GM21576 (cell line): ENCODE measurements at regions not wholly inside any gene's neighbourhood (a gene's known extent, or its start where the extent isn't known, plus 50 kb on each side); places are given as distances from the start of the nearest gene placed in this dataset.
"Not testable (repeated sequence)": the region's sequence is repeated elsewhere in the genome, so short reads cannot be mapped to it uniquely, and the experiment has no call there.

Experiments used
- ATAC-seq: cut with Tn5 transposase; IDR thresholded peaks from one replicate; pipeline ENCODE4 v1.9.1; 2021; ENCODE audit warnings: mild to moderate bottlenecking, moderate library complexity; ENCODE audit not compliant: unreplicated experiment

DNA sequence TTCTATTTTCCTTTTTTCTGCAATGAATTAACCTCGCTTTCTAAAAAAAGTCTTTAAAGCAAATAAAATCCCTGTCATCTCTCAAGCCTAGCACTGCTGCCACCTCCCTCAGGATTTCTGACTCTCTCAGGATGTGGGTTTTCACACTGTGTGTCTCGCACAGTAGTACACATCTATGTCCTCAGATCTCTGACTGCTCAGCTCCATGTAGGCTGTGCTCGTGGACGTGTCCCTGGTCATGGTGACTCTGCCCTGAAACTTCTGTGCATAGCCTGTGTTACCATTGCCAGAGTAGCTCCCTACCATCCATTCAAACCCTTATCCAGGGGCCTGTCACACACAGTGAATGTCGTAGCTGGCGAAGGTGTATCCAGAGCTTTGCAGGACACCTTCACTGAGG is 619.3 kb downstream of the TMEM121 start:
- ATAC-seq: not testable (repeated sequence)

DNA sequence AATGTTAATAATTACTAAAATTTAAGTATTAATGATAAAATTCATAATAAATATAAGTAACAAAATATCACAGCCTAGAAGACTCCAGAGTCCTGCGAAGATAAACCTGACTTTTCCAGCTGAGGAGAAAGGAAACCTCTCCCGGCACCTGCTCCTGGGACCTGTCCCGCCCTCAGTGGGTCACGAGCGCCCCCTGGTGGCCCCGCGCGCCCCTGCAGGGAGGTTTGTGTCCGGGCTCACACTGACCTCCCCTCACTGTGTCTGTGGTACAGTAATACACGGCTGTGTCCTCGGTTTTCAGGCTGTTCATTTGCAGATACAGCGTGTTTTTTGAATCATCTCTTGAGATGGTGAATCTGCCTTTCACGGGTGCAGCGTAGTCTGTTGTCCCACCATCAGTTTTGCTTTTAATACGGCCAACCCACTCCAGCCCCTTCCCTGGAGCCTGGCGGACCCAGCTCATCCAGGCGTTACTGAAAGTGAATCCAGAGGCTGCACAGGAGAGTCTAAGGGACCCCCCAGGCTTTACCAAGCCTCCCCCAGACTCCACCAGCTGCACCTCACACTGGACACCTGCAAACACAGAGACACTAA is 627.1 kb downstream of the TMEM121 start:
- not testable (repeated sequence) for ATAC-seq

DNA sequence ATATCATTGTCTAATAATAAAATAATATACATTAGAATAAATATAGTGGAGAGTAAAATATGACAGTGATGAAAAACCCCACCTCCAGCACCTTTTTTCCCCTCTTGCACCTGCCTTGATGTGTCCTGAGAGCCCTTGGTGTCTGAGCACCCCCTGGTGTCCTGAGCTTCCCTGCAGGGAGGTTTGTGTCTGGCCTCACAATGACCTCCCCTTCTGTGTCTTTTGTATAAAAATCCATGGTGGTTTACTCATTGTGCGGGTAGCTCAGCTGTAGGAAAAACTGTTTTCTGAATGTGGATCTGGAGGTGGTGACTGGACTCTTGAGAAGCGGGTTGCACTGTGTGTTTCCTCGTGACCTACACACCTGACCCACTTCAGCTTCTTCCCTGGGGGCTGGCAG is 636.9 kb downstream of the TMEM121 start:
- ATAC-seq: no peak

DNA sequence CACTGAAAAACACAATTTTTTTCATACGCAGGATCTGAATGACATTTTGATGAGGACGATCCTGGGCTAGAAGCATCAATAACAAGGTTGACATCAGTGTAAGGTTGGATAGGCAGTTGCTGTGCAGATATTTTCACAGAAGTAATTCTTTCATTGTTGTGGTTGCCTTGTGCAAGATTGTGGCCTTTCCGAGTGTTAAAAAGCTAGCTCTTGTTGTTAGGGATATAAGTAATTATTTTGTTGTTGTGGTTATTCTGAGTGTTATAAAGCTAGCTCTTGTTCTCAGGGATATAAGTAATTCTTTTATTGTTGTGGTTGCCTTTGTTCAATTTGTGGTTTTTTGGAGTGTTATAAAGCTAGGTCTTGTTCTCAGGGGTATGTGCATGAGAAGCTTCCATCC is 637.4 kb downstream of the TMEM121 start:
- not testable (repeated sequence) for ATAC-seq

DNA sequence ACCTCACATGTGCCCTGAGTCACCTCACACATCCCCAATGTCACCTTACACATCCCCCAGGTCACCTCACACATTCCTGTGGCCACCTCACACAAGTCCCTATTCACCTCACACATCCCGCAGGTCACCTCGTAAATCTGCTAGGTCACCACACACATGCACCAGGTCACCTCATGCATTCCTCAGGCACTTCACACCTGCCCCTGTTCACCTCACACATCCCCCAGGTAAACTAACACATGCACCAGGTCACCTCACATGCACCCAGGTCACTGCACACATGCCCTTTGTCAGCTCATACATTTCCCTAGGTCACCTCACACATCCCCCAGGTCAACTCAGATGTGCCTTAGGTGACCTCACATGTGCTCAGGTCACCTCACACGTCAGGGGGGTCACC is 639.8 kb downstream of the TMEM121 start:
- ATAC-seq: no peak

DNA sequence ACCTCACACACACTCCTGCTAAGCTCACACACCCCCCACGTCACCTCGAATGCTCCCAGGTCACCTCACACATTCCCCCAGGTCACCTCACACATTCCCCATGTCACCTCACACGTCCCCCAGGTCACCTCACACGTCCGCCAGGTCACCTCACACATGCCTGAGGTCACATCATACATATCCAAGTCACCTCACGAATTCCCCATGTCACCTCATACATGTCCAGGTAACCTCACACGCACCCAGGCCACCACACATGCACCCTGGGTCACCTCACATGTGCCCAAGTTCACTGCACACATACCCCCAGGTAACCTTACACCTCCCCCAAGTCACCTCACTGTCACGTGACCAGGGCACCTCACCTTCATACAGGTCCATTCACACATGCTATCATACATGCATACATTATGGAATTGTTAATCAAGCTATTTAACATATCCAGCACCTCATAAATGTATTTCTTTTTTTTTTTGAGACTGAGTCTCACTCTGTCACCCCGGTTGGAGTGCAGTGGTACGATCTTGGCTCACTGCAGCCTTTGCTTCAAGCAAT is 640.3 kb downstream of the TMEM121 start:
- ATAC-seq: no peak

DNA sequence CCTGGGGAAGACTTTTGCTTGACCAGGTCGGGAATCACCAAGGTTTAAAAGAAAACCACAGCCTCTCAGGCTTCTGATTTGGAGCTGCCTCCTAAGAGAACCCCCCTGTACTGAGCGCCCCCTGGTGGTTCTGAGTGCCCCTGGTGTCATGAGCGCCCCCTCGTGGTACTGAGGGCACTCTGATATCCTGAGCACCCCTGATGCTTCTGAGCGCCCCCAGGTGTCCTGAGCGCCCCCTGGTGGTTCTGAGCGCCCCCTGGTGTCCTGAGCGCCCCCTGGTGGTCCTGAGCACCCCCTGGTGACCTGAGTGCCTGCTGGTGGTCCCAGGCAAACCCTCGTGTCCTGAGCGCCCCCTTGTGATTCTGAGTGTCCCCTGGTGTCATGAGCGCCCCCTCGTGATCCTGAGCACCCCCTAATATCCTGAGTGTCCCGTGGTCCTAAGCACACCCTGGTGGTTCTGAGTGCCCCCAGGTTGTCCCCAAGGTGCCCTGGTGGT is 643.8 kb downstream of the TMEM121 start:
- ATAC-seq: not testable (repeated sequence)

DNA sequence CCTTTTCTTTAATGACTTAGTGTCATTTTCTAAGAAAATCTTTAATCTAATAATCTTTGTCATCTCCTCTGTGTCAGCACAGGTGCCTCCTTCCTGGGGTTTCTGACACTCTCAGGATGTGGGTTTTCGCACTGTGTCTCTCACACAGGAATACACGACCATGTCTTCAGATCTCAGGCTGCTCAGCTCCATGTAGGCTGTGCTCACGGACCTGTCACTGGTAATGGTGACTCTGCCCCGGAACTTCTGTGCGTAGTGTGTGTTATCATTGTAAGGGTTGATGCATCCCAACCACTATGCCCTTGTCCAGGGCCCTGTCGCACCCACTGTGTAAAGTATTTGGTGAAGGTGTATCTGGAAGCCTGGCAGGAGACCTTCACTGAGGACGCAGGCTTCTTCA is 647.8 kb downstream of the TMEM121 start:
- no peak for ATAC-seq

DNA sequence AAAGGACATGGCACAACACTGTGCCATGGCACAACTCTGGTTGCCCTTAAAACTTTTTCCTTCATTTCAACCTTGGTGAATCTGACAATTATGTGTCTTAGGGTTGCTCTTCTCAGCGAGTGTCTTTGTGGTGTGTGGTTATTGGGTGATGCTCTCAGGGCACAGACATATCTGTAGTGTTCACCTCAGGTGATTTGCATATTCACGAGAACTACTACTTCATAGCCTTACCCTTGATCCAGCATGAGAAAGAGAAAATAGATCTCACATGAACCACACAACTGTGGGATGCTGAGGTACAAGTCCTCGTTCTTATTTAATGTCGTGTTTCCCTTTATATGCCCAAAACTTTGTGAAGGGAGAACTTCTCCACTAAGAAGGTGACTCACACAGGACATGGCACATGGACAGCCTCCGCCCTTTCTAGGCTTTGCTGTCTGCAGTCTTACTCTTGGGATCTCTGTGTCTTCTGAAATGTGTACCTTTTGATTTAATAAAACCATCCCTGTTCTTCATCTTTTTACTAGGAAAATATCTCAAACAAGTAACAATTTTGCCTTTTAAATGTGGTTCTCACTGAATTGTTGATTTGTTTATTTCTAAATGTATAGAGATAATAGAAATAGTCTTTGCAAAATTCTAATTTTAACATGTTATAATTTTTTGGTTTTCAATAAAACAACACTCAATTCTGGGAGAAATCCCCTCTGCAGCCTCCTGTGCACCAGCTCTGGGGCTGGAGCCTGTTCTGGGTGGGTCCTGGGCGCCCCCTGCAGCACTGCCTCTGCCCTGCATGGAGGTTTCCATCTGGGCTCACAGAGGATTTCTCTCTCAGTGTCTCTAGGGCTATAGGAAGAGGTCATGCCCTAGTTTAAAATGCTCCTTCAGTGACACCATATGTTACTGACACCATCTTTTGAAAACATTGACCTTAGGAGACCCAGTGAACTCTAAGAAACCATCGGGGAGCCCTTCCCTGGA is 651.2 kb downstream of the TMEM121 start:
- ATAC-seq: not testable (repeated sequence)

DNA sequence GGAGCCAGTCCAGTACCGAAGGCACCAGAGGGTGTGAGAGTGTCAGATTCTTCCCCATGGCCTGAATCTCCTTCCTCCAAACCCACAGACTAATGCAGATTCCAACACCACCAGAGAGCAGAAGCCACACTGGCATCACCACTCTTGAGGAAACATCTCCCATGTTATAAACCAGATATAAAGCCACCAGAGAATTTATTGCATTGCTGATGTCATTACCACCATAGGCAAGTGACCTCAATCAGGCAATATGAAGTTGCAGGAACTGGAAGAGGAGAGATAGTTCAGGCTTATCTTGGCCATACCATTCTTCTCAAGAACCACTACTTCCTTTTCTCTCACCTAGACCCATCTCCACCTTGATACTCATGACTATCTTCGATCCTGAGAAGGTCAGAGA is 653.4 kb downstream of the TMEM121 start:
- no peak for ATAC-seq

DNA sequence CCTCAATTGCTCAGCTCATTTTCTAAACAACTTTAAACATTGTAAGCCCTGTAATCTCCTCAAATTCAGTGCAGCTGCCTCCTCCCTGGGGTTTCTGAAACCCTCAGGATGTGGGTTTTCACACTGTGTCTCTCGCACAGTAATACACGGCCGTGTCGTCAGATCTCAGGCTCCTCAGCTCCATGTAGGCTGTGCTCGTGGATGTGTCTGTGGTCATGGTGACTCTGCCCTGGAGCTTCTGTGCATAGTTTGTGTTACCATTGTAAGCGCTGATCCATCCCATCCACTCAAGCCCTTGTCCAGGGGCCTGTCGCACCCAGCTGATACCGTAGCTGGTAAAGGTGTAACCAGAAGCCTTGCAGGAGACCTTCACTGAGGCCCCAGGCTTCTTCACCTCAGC is 658.4 kb downstream of the TMEM121 start:
- ATAC-seq: not testable (repeated sequence)

DNA sequence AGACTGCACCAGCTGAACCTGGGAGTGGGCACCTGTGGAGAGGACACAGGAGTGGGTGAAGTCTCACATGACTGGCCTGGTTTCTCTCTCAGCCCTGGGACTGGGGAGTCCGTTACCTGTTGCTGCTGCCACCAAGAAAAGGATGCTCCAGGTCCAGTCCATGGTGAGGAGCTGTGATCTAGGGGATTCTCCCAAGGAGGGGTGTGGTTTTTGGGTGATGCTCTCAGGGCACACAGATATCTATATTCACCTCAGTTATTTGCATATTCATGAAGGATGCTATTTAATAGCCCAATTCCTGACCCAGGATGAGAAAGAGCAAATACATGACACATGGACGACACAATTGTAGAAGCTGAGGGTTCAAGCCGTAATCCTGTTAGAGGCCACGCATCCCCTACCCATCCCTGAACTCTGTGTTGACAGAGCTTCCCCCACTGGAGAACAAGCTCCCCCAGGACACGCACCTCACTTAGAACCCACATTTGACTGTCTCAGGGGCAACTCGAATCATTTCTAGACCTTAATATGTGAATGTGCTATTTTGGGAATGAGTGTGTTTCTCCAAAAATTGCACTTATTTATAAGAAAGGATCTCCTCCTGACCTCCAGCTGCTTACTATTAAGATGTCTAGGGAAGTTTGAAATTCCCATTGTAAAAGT is 658.9 kb downstream of the TMEM121 start:
- not testable (repeated sequence) for ATAC-seq

DNA sequence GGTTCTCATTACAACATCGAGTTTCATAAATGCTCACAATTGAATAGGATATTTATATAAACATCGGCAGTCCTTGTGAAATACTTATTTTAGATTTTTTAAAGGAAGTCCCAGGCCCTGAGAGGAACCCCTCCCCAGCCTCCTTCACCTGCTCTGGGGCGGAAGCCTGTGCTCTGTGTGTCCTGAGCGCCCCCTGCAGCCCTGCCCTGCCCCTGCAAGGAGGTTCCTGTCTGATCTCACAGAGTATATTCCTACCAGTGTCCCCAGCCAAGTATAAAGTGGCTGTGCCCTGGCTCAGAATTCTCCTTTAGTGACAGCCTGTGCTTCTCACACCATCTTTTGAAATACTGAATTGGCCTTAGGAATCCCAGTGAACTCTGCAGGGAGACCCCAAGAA is 659.5 kb downstream of the TMEM121 start:
- ATAC-seq: no peak

DNA sequence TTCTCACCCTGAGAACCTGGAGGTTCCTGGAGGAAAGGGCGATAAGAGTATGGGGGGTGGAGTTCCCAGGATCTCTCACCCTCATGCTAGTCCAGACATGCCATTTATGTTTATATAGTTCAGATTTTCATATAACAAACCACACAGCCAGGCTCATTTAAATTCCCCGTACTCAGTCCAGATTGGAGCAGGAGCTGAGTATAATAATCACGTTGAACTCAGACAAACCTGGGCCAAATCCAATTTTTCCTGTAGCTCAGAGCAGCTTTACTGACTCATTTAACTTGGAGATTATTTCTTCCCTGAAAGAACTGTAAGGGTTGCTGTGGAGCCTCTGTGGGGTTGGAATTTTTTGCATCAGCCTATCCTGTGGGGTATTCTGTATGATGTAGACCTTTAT is 660.8 kb downstream of the TMEM121 start:
- no peak for ATAC-seq

DNA sequence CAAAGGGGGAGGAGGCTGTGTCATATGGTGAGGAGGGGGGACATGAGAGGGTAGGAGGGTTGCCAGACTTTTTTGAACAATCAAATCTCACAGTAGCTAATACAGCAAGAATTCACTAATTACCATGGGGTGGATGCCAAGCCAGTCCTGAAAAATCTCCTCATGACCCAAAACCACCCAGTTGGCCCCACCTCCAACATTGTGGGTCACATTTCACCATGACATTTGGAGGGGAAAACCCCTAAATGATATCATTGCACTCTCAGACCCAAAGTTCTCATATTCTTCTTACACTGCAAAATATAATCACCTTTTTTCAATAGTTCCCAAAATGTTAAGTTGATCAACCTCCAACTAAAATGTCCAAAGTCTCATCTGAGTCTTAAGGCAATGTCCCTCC is 666.3 kb downstream of the TMEM121 start:
- not testable (repeated sequence) for ATAC-seq

DNA sequence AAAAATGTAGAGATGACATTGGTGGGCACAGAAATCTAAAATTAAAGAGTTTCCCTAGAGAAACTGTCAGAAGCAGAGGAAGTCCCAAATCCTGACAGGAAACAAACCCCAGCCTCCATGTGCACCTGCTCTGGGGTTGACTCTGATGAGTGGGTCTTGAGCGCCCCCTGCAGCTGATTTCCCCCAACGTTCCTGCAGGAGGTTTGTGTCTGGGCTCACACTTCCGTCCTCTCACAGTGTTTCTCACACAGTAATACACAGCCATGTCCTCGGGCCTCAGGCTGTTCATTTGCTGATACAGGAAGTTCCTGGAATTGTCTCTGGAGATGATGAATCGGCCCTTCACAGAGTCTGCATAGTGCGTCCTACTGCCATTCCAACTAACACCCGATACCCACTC is 670.1 kb downstream of the TMEM121 start:
- ATAC-seq: not testable (repeated sequence)

DNA sequence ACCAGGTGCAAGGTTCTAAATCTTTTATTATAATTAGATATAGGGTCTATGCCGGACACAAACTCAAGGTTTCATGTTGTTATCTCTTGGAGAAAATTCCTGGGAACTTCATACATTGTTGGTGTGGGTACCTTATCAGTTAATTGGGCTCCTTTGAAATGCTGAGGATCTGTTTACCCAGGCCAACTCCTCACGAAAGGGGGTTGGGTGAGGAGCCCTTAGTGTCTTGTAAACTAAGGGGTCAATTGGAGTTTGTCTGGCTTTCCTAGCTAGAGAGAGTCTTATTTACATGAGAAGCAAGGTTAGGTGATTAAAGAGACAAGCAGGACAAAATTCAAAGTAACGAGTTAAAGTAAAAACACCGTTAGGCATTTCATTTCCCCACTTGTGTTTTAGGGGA is 670.9 kb downstream of the TMEM121 start:
- ATAC-seq: not testable (repeated sequence)

DNA sequence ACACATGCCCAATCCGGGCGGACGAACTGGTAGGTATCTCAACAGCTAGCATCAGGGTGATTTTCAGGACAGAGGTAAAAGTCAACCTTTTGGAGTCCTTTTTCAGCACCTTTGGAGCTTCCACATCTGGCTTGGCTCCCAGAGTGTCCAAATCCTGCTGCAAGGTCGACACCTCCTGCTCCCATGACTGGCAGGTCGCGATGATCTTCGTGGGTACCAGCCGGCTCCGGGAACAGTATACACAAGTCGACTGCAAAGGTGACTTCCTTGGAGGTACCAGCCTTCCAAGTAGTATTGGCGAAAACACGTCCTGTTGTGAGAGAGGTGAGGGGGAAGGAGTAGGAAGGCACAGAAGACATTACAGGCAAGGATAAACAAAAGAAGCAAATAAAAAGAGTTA is 672.7 kb downstream of the TMEM121 start:
- no peak for ATAC-seq

DNA sequence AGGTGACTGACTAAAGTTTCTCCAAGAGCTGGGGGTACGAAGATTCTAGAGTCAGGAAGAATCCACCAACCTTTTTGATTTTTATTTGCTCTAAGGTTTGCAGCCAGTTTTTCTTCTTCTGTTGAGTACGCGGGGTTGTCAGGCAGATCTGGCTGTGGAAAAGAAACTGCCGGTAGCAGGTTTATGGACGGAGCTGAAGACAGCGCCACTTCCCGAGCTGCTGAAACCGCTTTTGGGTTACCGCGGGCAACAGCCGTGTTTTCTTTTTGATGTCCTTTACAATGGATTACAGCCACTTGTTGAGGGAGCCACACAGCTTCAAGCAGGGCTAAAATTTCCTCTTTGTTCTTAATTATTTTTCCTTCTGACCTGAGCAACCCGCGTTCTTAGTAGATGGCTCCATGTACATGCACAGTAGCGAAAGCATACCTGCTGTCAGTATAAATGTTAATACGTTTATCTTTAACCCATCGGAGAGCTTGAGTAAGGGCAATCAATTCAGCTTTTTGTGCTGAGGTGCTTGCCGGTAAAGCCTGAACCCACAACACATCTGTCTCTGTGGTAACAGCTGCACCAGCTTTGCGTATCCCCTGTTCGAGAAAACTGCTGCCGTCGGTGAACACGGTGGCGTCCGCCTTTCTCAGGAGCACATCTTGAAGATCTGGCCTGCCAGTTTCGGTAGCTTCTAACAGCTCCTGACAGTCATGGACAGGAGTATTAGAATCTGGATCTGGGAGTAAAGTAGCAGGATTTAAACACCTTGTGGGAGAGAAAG is 674.3 kb downstream of the TMEM121 start:
- no peak for ATAC-seq

DNA sequence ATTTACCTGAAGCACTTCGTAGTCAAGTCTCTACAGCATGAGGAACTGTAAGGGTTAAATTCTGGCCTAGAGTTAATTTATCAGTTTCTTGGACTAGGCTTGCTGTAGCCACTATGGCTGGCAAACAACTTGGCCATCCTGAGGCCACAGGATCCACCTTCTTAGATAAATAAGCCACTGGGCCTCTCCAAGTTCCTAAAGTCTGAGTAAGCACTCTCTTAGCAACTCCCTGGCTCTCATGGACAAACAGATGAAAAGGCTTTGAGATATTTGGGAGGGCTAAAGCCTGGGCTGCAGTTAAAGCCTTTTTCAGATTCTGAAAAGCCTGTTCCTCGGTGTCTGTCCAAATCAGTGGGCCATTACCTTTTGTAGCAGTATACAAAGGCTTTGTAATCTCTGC is 675.0 kb downstream of the TMEM121 start:
- ATAC-seq: no peak
